ENCODE measurements at regions not wholly inside any gene's neighbourhood (a gene's known extent, or its start where the extent isn't known, plus 50 kb on each side); places are given as distances from the start of the nearest gene placed in this dataset.

GRCh38 chr2:128564131-128564530 lies 245.5 kb upstream of the HS6ST1 start:
- in situ Hi-C loops (cut with HindIII; ENCODE audit: low sequenced_read_pairs) = no loop called here

DNA sequence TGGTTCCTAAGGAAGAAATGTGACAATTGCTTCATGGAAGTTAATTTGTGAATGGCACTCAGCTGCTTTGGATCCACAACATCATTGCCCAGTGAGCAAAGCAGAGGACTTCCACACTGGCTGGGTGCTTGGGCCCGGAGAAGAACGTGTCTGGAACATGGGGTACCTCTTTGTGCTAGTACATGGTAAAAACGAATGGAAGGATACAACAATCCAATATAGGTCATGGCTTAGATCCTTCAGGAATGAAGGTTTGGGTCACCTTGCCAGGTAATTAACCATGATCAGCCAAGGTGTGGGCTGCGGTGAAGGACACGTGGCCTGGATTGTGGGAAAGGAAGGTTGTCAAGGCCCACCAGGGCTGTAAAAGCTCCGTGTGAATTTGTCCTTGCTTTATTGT lies 245.9 kb upstream of the HS6ST1 start:
- in situ Hi-C loops (cut with HindIII; ENCODE audit: low sequenced_read_pairs) = no loop called here

GRCh38 chr2:128565441-128565840 lies 246.8 kb upstream of the HS6ST1 start:
- in situ Hi-C loops (cut with HindIII; ENCODE audit: low sequenced_read_pairs) = no loop called here

DNA sequence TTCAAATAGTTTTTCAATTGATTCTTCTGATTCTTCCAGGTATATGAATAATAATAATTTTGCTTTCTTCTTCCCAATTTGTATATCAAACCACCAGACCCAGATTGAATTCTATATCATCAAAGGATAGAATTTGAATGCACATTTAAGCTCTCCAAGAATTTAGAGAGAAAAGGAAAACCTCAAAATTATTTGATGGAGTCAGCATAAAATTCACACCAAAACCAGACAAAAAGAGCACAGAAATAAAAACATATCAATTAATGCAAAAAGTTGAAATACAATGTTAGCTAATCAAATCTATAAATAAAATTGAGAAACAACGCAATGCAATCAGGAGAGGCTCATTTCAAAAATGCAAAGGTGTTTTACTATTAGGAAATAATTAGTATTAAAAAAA lies 248.0 kb upstream of the HS6ST1 start:
- in situ Hi-C loops (cut with HindIII; ENCODE audit: low sequenced_read_pairs) = no loop called here

DNA sequence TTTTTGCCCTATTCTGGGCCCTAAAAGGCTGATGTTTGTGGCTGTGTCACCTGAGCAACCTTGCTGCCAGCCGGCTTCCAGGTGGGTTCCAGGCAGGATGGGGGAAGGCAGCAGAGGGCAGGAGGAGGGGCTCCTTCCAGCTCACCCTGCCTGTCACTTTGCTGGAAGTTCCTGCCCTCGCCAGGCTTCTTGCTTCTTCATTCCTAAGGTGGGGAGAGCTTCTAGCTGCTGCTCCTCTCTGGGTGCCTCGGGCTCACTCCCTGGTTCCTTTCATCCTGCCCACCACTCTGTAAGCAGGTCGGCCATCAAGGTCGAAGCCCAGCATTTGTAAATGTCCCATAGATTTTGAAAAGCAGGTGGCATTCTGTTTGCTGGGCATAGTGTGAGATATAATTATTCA lies 249.4 kb upstream of the HS6ST1 start:
- in situ Hi-C loops (cut with HindIII; ENCODE audit: low sequenced_read_pairs) = no loop called here

- in situ Hi-C loops (cut with HindIII; ENCODE audit: low sequenced_read_pairs) = no loop called here
Observed at GRCh38 chr2:128573116-128573515, 254.4 kb upstream of the HS6ST1 start.

DNA sequence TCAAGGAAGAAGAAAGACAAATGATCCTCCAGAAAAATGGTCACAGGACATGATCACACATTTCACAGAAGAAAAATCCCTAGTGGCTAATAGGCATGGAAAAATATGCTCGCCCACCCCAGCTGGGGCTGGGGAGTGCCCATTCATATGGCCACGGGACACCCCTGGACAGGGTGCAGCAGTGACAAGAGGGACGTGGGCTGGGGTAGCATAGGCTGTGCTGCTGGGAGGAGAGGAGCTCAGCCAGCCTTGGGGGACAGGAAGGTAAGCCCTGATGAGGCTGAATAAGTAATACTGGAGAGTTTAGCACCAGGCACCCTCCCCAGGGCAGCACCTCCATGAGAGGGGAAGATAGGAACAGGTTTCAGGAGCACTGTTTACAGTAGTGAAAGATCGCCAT lies 254.9 kb upstream of the HS6ST1 start:
- in situ Hi-C loops (cut with HindIII; ENCODE audit: low sequenced_read_pairs) = no loop called here

- in situ Hi-C loops (cut with HindIII; ENCODE audit: low sequenced_read_pairs) = no loop called here
Observed at GRCh38 chr2:128577141-128577930, 258.7 kb upstream of the HS6ST1 start.

GRCh38 chr2:128578406-128579390 lies 260.0 kb upstream of the HS6ST1 start:
- in situ Hi-C loops (cut with HindIII; ENCODE audit: low sequenced_read_pairs) = no loop called here

- in situ Hi-C loops (cut with HindIII; ENCODE audit: low sequenced_read_pairs) = no loop called here
Observed at GRCh38 chr2:128579825-128580224, 261.2 kb upstream of the HS6ST1 start.

- in situ Hi-C loops (cut with HindIII; ENCODE audit: low sequenced_read_pairs) = no loop called here
Observed at GRCh38 chr2:128580988-128581848, 262.6 kb upstream of the HS6ST1 start.

DNA sequence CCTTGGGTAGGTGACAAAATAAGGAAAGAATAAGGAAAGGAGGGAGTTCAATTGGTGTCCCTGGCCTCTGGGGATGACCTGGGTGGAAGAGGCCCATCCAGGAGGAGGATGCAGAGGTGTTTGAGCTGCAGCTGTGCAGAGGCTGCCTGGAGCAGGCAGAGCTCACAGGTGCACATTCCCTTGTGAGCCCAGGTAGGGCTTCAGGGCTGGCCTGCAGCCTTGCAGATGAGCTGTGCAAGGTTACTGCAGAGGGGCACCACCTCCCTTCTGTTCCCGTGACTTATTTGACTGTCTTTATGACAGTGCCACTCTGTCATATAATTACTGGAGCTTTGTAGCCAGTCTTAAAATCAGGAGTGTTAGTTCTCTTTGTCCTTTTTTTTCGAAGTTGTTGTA lies 263.2 kb upstream of the HS6ST1 start:
- in situ Hi-C loops (cut with HindIII; ENCODE audit: low sequenced_read_pairs) = no loop called here

DNA sequence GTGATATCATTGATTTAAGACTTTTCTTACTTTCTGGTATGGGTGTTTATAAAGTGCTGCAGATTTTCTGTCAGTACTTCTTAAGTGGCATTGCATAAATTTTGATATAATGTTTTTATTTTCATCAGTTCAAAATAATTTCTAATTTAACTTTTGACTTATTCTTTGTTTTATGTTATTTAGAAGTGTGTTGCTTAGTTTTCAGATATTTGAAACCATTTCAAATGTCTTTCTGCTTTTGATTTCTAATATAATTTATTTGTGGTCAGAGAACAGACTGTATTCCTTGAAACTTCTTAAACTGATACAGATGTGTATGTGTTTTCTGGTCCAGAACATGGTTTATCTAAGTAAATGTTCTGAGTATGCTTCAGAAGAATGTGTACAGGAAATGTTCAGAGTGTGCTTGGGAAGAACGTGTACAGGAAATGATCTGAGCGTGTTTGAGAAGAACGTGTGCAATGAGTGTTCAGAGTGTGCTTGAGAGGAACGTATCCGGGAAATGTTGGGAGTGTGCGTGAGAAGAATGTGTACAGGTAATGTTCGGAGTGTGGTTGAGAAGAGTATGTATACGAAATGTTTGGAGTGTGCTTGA lies 265.7 kb upstream of the HS6ST1 start:
- in situ Hi-C loops (cut with HindIII; ENCODE audit: low sequenced_read_pairs) = no loop called here

DNA sequence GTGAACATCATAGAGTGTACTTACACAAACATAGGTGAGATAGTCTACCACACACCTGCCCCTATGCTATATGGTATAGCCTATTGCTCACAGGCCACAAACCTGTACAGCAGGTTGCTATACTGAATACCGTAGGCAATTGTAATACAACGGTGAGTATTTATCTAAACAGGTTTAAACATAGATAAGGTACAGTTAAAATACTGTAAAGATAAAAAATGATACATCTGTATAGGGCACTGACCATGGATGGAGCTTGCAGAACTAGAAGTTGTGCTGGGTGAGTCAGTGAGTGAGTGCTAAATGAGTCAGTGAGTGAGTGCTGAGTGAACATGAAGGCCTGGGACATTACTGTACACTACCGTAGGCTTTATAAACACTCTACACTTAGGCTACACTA lies 267.0 kb upstream of the HS6ST1 start:
- in situ Hi-C loops (cut with HindIII; ENCODE audit: low sequenced_read_pairs) = no loop called here

DNA sequence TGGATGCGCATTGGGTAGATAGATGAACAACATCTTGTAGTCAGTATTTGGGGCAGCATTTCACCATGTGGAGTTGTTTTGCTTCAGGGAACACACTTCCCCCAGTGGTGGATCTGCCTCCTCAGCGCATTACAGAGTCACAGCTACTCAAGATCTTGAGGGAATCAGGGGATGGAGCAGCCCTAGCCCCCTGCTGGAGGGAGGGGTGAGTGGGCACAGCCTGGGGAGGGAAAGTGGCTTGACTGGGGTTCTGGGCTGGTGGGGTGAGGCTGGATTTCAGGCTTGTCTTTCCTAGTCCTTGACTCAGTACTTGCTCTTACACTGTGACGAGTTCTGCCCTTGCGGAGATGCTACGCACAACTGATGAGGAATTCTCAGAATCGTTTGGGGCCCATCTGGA lies 271.0 kb upstream of the HS6ST1 start:
- in situ Hi-C loops (cut with HindIII; ENCODE audit: low sequenced_read_pairs) = no loop called here

DNA sequence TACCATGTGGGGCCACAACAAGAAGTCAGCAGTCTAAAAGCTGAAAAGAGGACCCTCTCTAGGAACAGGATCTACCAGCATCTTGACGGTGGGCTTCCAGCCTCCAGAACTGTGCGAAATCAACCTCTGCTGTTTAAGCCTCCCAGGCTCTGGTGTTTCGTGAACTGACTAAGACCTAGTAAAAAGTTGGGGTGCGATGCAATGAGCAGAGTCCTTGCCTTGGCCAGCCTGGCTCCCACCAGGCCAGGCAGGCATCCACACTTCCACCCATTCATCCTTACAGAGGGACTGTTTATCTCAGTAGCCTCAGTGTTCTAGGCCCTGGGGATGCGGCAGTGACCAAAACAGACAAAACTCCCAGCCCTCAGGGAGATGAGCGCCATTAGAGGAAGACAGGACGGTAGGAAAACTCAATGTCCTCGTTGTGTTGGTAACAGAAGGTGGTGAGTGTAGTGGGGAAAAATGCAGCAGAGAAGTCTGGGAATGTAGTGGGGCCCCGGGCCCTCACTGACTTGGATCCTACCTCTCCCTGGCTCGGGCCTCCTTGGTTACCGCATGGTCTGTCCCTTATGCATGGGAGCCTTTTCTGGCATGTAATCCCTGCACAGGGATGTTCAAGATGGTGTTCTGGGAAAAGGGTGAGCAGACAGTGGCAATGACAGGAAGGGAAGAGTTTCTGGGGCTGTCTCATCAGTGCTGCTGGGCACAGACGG lies 271.8 kb upstream of the HS6ST1 start:
- in situ Hi-C loops (cut with HindIII; ENCODE audit: low sequenced_read_pairs) = no loop called here

DNA sequence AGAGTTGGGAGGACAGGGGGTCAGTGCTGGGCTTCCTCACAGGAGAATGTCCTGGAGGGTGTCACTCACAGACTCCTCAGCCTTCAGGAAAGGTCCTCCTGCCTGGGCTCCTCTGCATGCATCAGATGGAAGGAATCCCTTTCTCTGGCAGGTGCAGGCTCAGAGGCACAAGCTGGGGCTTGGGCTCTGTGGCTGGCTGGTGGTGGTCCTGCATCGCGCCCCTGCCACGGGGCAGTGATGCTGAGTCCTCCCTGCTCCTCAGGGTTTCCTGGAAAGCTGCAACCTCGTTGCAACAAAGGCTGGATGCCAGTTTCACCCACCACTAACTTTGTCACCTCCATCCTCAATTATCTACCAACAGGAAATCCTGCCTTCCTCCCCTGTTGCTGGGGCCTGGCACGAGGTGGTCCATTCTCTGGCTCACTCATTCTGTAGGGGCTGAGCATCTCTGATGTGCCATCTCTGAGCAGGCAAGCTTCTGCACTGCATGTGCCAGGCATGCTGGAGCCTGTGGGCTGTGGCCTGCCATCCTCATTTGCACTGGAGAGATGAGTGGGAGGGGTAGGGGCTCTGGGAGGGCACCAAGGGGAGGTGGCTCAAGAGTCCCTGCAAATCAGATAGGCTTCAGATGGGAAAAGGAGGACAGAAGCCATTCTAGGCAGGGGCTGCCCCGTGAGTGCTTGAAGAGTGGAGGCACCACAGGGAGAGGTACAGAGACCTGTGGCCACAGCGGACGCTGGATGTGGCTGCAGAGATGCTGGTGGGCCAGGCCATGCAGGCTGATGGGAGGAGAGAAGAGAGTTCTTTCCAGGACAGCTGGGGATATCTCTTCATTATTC lies 272.6 kb upstream of the HS6ST1 start:
- in situ Hi-C loops (cut with HindIII; ENCODE audit: low sequenced_read_pairs) = no loop called here

DNA sequence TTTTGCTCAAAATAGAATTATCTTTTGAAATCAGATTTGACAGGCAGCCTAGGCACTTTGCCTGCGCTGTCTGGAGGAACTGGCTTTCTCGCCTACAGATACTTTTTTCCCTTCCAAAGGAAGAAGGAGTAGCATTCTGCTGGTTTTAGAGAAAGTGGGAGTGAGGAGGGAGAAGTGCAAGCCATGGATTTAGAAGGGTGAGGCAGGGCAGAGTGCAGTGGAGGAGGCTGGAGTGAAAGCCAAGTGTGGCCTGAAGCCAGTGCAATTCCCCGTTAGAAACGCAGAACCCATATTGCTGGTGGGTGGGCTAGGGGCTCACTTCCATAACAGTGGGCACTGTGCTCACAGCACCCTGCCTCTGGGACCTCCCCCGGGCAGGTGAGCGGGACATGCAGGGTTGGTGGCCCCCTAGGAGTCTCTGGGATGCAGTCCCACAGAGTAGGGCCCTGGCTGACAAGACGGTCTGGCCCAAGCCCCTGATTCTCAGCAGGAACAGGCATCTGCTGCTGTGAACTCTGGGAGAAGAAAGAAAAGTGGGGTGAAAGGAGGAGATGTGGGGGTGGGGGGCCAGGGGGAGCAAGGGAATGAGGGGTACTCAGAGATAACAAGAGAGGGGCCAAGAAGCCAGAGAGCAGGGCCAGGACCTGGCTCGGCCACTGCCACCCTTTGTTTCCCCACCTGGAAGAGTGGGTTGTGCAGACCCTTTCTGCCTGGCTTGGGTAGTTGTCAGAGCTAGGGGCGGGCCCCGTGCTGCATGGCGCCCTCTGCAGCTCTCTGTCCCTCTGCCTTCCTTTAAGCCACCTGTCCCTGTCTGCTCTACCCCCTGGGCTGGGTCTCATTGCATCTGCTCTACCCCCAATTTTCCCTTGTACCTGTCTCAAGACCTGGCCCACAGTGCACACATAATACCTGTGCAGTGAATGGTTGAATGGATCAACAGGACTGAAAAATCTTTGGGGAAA lies 273.5 kb upstream of the HS6ST1 start:
- in situ Hi-C loops (cut with HindIII; ENCODE audit: low sequenced_read_pairs) = no loop called here
